ENCODE measurements at regions not wholly inside any gene's neighbourhood (a gene's known extent, or its start where the extent isn't known, plus 50 kb on each side); places are given as distances from the start of the nearest gene placed in this dataset.

DNA sequence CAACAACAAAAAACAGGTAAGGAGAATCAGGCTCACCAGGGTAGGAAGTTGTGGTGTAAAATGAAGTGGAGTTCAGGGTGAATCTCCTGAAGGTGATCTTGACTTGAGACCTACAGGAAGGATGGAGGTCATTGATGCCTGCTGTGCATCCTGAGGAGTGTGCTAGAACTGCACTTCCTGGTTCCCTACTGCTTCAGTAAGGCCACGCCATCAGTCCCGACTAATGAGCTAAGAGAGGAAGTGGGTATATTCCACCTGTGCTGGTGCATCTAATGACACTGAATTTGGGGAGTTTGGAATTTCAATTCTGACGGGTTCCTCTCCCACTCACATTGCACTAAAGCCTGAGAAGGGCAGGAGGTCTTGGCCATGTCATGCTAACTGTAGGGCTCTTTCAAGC, 349.3 kb upstream of the SLC14A2 start:
- H3K4me3 Mint-ChIP-seq (ENCODE audit: unreplicated experiment) = no peak overlapping the region
- H3K4me1 Mint-ChIP-seq (ENCODE audit: unreplicated experiment) = no peaks in the 10 kb centered on the region
- H3K27me3 Mint-ChIP-seq (ENCODE audit: unreplicated experiment) = peaks cover 7% of the 10 kb centered on the region
- H3K9me3 Mint-ChIP-seq (ENCODE audit: unreplicated experiment) = no peaks in the 10 kb centered on the region
- no peak overlapping the region for H3K27ac Mint-ChIP-seq (ENCODE audit: unreplicated experiment)
- peaks cover under 1% of the 10 kb centered on the region for H3K36me3 Mint-ChIP-seq (ENCODE audit: unreplicated experiment)
- DNase-seq (ENCODE audit: extremely low spot score, unreplicated experiment) = no peak
- TF ChIP-seq, protein P1, sequence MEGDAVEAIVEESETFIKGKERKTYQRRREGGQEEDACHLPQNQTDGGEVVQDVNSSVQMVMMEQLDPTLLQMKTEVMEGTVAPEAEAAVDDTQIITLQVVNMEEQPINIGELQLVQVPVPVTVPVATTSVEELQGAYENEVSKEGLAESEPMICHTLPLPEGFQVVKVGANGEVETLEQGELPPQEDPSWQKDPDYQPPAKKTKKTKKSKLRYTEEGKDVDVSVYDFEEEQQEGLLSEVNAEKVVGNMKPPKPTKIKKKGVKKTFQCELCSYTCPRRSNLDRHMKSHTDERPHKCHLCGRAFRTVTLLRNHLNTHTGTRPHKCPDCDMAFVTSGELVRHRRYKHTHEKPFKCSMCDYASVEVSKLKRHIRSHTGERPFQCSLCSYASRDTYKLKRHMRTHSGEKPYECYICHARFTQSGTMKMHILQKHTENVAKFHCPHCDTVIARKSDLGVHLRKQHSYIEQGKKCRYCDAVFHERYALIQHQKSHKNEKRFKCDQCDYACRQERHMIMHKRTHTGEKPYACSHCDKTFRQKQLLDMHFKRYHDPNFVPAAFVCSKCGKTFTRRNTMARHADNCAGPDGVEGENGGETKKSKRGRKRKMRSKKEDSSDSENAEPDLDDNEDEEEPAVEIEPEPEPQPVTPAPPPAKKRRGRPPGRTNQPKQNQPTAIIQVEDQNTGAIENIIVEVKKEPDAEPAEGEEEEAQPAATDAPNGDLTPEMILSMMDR (IDR thresholded peaks at IDR 0.05) = no peak

DNA sequence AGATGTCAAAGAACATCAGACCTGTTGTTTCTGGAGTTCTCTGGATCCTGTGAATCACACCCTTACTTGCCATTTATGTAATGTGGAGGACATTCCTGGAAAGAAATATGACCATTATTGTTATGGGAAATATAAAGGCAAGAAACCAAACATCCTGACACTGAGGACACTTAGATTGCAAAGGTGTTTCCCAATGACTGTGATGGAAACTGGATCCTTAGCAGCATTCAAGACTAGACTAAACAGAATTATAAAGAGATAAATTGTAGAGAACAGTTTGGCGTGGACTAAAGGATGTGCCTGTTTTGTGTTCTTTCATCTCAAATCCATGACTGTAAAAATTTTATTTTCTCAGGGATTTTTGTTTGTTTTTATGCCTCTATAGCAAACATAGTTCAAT, 347.7 kb upstream of the SLC14A2 start:
- Mint-ChIP-seq H3K27me3 (ENCODE audit: unreplicated experiment) (peaks cover 9% of the 10 kb centered on the region), H3K9me3 (ENCODE audit: unreplicated experiment) (peaks cover 12% of the 10 kb centered on the region), H3K27ac (ENCODE audit: unreplicated experiment) (no peak overlapping the region), H3K4me3 (ENCODE audit: unreplicated experiment) (no peak overlapping the region), H3K36me3 (ENCODE audit: unreplicated experiment) (peaks cover 3% of the 10 kb centered on the region), H3K4me1 (ENCODE audit: unreplicated experiment) (no peaks in the 10 kb centered on the region)
- TF ChIP-seq, protein P1 (IDR thresholded peaks at IDR 0.05) = no peak
- no peak for DNase-seq (ENCODE audit: extremely low spot score, unreplicated experiment)

DNA sequence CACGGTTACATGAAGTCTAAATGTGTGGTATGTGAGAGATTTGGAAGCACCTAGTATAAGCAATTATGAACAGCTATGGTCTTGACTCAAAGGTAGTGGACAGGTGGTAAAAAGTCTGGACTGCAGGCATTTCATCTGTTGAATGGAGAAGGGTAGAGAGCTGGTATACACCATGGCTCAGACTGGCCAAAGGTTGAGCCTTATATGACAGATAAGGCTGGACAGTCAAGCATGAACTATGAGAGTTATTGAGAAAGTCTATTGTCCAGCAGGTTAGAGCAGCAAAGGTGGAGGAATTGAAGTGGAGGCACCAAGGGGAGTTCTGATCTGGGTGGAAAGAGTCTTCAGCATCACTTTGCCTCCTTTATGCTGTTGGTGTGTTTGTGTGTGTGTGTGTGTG, 346.7 kb upstream of the SLC14A2 start:
- TF ChIP-seq, protein P1 (IDR thresholded peaks at IDR 0.05) = no peak
- no peak overlapping the region for H3K4me3 Mint-ChIP-seq (ENCODE audit: unreplicated experiment)
- no peaks in the 10 kb centered on the region for H3K4me1 Mint-ChIP-seq (ENCODE audit: unreplicated experiment)
- no peak overlapping the region for H3K27ac Mint-ChIP-seq (ENCODE audit: unreplicated experiment)
- H3K27me3 Mint-ChIP-seq (ENCODE audit: unreplicated experiment) = peaks cover 9% of the 10 kb centered on the region
- no peak for DNase-seq (ENCODE audit: extremely low spot score, unreplicated experiment)
- peaks cover 12% of the 10 kb centered on the region for H3K9me3 Mint-ChIP-seq (ENCODE audit: unreplicated experiment)
- peaks cover 3% of the 10 kb centered on the region for H3K36me3 Mint-ChIP-seq (ENCODE audit: unreplicated experiment)

DNA sequence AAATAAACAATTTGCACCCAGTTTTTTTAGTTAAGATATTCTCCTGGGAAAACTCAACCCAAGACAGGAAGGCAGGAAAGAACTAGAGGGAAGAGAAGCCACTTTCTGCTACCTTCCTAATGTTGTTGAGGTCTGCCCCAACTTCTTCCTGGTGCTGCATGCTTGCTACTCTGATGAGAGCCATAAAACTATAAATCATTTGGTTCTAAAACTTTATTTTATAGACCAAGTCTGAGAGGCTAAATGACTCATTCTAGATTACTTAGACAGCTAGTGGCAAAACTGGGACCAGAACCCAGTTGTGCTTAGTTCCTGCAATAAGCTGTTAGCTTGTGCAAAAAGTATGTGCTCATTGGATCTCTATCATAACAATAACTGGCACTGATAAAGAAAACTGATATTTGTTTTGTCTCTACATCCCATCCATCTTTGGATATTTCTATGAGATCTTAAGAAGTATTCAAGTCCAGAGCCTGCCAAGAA, 344.9 kb upstream of the SLC14A2 start:
- TF ChIP-seq, protein P1 (IDR thresholded peaks at IDR 0.05) = no peak
- no peaks in the 10 kb centered on the region for H3K4me1 Mint-ChIP-seq (ENCODE audit: unreplicated experiment)
- no peak overlapping the region for H3K27ac Mint-ChIP-seq (ENCODE audit: unreplicated experiment)
- H3K4me3 Mint-ChIP-seq (ENCODE audit: unreplicated experiment) = no peak overlapping the region
- H3K9me3 Mint-ChIP-seq (ENCODE audit: unreplicated experiment) = peaks cover 22% of the 10 kb centered on the region
- DNase-seq (ENCODE audit: extremely low spot score, unreplicated experiment) = no peak
- H3K27me3 Mint-ChIP-seq (ENCODE audit: unreplicated experiment) = peaks cover 9% of the 10 kb centered on the region
- H3K36me3 Mint-ChIP-seq (ENCODE audit: unreplicated experiment) = peaks cover 7% of the 10 kb centered on the region

DNA sequence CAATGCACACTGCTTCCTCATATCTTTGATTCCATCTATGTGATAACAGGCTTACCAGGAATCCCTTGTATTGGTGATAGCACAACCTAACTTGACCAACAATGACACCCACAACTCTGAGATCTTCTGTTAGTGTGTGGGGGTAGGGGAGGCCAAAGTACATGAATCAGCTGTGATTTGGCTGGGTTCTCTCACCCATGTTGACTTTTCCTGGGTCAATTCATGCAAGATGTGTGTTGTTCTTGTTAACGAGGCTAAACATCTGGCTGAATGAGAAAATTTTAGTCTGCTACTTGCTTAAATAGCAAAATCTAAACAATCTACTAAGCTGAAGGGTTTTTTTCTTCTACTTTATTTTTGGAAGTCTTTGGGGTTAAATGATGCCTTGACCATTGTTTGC, 341.2 kb upstream of the SLC14A2 start:
- peaks cover 5% of the 10 kb centered on the region for H3K27me3 Mint-ChIP-seq (ENCODE audit: unreplicated experiment)
- H3K27ac Mint-ChIP-seq (ENCODE audit: unreplicated experiment) = no peak overlapping the region

More for the DNA sequence above, 341.2 kb upstream of the SLC14A2 start:
- no peak for DNase-seq (ENCODE audit: extremely low spot score, unreplicated experiment)
- Mint-ChIP-seq H3K4me3 (ENCODE audit: unreplicated experiment) (no peak overlapping the region), H3K36me3 (ENCODE audit: unreplicated experiment) (peaks cover 7% of the 10 kb centered on the region), H3K9me3 (ENCODE audit: unreplicated experiment) (peaks cover 31% of the 10 kb centered on the region), H3K4me1 (ENCODE audit: unreplicated experiment) (no peaks in the 10 kb centered on the region)
- TF ChIP-seq, protein P1 (IDR thresholded peaks at IDR 0.05) = no peak

All from osteocyte (in vitro differentiated cells).